ENCODE measurements at regions not wholly inside any gene's neighbourhood (a gene's known extent, or its start where the extent isn't known, plus 50 kb on each side); places are given as distances from the start of the nearest gene placed in this dataset.

DNA sequence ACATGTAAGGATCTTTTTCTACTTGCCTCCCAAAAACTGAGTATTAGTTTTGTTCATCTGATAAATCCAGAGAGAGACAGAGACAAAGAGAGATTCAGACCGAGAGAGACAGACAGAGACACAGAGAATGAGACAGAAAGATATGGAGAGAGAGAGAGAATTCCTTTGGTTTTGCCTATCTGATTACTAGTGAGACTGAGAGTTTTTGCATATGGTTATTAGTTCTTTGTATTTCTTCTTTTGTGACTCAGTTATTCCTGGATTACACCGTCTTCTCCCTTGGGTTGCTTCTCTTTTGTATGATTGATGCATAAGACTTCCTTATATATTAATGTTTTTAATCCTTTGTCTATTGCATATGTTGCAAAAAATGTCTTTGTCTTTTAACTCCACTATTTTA is 91.2 kb upstream of the SPATA31C2 start:
- DNase-seq (ENCODE audit: low spot score), result no peak

DNA sequence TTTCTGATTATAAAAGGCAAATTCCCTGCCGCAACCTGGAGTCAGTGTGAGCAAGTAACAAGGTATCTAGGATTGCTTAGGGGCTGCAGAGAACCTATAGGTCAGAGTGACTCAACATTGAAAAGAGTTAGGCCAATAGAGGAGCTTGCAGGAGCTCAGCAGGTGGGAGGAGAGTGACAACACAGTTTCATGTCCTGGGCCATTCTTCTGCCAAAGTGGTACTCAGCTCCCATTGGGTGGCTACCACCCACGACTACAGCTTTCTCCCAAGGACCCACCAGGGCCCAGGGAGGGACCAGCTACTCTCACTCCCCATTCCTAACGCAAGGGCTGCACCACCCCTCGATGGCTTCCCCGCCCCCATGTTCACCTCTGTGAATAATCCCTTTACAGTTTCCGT is 86.7 kb upstream of the SPATA31C2 start:
- DNase-seq (ENCODE audit: low spot score), result no peak

DNA sequence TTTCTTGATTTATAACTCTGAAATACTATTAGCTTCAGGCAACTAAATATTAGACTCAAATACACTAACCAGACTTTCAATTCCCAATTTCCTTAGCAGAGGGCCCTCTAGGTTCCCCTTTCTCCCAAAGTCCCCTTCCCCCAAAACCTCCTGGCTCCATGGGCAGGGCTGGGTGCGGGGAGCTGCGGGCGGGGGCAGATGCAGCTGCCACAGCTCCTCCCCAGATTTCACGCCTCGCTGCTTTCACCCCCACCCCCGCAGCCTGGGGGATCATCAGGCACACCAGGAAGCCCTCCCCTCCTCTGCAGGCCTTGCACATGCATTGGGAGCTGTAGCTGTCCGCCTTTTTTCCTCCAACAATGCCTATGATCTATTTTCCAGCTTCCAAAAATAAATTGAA is 82.8 kb upstream of the SPATA31C2 start:
- DNase-seq (ENCODE audit: low spot score), result no peak

DNA sequence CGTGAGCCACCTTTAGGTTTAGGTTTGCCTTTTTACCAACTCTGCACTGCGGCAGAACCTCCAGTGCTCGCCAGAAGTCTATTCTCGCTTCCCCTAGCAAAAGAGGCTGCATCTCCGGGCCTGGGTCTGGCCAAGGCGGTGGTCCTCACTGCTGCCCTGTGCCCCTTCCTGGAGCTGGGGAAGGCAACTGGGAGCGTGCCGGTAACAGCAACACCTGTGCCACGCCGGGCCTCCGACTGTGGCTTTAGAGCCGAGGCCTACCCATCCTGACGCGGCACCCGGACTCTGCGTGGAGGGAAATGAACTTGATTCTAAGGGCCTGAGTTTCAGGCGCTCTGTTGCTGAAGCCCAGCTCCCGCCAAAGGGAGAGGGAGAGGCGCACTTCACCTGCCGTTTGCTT is 82.4 kb upstream of the SPATA31C2 start:
- no peak for DNase-seq (ENCODE audit: low spot score)

DNA sequence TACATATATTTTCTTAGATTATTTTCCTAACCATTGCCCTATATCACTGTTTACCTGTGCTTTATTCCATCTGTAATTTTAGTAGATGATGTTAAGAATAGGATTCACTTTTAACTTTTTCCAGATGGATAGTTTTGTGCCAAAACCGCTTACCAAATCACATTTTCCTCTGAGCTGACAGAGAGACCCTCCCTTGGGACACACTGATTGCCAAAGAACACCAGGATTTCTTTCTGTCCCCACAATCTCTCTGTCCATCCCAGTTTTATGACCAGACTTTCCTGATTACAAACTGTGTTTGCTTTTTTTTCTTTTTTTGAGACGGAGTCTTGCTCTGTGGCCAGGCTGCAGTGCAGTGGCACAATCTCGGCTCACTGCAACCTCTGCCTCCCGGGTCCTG is 81.3 kb upstream of the SPATA31C2 start:
- no peak for DNase-seq (ENCODE audit: low spot score)

DNA sequence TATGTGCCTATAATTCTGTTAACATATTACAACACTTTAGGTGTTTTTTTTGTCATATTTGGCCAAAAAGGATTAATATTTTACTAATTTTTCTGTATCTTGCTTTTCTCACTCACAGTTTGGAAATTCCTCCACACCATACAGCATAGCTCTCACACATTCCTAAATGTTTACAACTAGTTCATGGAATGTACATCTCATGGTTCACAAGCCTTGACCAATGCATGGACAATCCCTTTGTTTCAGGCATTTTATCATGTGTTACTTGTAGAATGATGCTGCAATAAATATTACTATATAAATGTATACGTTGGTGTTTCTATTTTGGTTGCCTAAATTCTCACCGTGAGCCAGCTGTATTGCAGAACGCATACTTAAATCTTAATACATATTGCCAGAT is 80.5 kb upstream of the SPATA31C2 start:
- no peak for DNase-seq (ENCODE audit: low spot score)

DNA sequence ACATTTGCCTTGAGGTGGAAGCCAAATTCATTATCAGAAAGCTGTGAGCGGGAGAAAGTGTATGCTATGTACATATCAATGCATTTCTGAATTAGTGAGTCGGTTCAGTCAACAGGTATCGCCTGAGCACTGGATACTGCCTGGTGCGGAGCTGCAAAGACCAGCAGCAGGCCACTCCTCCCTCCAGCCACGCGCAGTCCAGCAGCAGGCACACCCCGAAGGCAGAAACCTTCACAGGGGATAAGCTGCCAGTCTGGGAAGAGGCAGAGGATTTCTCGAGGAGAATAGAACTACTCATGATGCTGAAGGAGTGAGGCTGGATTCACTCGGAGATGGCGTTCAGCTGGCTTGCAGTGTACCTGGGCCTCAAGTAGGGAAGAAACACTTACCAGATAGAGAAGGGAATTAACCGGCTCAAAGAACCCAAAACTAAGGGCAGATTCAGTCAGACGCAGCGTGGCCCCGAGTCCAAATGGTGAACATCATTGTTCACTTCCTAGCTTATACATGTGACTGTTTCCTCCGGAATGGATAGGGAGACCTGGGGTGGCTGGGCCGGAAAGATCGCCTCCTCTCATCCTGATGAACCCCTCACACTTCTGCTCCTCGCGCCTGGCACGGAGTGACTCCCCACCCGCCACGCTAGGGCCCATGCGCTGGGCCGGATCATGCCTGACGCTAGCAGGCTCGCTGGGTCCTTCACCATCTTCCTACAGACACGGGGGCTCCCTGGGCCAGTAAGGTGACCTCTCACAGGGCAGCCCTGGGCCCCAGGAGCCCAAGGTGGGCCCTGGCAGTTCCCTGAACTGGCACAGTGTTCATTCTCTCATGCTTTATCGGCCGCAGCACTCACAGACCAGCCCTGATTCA is 78.1 kb upstream of the SPATA31C2 start:
- DNase-seq (ENCODE audit: low spot score), result no peak

DNA sequence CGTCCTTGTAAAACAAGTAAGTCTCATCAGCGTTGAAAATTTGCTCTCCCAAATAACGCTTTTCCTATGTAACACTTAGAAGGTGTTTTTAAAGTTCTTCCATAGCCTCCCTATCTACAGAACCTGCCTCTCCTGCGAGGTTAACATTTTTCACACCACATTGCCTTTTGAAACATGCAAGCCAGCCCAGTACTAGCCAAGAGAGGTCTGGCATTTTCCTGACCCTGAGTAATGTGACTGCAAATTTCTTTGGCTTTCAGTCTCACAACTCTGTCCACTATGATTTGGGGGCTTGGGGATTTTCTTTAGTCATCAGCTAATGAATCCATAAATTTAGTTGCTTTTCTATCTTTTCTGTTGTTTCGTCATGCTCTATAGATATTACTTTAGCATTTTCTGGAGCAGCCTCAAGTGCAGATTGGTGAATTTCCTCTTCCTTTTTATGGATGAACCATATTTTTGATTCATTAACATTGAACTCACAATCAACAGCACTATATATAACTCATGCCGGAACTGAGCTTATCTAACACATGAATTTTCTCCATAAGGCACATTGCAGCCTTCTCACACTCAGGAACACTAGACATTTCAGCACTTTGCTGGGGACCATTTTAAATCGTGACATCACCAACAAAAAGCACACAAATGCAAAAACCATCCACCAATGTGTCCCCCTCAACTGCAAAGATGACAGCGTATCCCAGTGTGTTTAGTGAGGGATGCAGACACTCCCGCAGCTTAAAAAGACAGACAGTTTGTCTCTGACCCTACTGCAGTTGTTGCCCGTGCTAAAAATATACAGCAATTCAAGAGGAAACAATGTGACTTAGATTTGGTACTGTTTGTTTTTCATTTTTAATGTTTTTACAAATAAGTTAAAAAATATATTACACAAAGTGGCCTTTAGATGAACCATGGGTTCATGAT is 77.2 kb upstream of the SPATA31C2 start:
- no peak for DNase-seq (ENCODE audit: low spot score)

DNA sequence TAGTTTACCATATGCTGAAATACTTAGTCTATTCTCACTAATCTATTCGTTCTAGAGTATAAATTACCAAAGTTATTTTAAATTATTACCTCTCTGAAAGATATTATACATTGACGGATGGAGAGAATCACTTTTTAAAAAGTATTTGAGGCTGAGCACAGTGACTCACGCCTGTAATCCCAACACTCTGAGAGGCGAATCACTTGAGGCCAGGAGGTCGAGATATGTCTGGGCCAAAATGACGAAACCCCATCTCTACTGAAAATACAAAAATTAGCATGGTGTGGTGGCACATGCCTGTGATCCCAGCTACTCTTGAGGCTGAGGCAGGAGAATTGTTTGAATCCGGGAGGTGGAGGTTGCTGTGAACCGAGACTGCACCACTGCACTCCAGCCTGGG is 64.0 kb upstream of the SPATA31C2 start:
- DNase-seq (ENCODE audit: low spot score), result no peak

DNA sequence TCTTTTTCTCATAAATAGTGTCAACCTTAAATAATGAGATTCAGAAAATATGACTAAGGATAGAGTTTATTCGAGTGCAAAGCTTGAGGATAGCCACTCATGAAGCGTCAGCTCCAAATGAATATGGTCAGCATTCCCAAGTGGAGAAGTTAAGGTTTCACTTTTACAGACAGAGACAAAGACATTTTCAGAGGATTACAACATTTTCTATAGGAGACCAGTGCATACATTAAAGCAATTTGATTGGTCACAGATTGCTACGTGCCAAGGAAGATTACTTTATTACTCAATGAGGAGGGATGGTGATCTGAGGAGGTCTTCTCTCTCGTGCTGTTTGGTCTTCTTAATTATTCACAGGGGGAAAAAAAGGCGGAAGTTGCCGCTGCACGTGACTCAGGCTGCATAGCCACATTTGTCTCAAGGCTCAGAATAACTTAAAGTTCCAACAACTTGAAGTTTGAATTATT is 60.1 kb upstream of the SPATA31C2 start:
- DNase-seq (ENCODE audit: low spot score), result no peak

DNA sequence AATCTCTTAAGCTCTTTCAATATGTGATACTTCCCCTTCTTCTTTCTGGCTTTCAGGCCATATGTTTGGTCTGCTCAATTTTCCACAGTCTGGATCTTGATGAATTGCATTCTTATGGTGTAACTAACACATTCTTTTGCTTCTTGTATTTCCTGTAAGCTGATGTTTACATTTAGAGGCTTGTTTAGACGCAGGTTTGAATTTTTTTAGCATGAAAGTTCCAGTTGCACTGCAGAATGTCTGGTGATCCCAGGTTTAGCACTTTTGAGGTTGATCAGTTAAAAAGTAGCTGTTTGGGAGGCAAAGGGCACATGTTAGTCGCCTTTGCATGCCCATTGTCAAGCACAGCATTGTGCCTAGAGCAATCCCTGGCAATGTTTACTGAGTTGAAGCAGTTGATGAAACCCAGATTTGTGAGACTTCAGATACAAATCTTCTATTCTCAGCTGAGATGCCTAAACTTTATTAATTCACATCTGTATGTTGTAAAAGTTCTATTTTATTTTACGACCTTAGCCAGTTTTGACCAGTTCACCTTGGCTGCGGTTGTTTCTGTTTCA is 59.6 kb upstream of the SPATA31C2 start:
- DNase-seq (ENCODE audit: low spot score), result no peak

DNA sequence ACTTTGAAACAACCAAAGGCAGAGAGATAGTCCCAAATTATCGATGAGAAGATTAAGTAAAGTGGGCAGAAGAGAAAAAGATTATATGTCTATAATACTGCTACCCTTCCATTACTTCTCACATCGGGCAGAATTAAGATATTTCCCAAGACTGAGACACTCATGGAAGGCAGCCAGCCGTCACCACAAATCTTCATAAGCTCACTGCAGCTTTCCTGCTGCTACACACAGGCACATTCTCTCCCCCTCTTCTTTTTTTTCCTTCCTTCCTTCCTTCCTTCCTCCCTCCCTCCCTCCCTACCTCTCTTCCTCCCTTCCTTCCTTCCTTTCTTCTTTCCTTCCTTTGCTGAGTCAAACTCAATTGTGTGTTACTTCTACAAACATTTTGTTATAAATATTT is 58.7 kb upstream of the SPATA31C2 start:
- DNase-seq (ENCODE audit: low spot score), result no peak

DNA sequence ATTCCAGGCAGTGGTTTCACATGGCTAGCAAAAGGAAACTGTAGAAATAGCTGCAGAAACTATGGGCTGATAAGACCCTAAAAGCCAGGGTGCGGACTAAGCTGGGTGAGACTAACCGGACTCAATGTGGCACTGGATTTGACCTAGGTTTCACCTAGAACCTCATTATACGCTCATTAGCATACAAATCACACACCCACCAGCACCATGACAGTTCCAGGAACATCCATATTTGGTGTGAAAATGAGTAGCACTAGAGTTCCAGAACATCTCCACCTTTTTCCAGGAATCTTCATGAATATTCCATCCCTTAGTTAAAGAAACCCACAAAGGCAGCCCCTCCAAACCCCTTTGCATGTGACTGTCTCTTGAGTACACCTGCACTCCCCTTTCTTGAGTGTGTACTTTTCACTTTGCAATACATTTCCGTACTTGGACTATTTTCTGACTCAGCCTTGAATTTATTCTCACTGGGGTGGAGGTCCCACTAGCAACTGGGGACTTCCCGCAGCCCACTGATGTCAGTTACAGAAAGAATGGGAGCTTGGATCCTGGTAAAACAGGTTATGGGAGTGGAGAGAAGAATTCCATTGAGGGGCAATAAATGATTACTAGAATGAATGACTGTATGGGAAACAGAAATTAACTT is 58.0 kb upstream of the SPATA31C2 start:
- DNase-seq (ENCODE audit: low spot score), result no peak

DNA sequence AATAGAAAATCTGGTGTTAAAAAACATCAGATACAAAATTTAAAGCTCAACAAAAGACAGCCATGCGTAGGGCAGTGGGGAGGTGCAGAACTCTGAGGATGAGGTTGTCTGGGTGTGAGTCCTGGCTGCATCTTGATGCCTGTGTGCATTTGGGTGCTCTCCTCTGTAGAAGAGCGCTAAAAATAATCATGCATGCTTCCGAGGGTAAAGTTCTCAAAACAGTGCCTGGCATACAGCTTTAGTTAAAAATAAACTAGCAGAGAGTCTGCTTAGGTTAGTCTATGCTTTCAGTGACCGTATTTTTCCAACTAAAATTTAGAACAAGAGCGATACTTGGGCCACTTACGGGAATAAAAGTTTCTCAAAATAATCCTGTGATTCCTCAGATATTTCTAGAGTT is 55.5 kb upstream of the SPATA31C2 start:
- no peak for DNase-seq (ENCODE audit: low spot score)

DNA sequence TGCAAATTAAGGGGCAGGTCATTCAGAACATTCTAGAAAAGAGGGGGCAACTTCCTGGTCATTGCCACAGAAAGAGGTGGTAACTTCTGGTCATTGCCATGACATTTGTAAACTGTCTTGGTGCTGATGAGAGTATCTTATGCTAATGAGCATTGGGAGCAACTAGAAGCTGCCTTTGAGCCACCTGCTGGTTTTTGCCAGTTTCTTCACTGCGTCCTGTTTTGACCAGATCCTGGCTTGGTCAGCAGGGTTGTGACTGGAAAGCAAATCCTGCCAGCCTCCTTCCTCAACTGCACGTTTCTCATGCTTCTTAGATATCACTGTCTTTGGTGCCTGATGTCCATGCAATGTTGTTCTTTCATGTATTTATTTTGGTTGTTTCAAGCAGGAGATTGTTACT is 53.2 kb upstream of the SPATA31C2 start:
- DNase-seq (ENCODE audit: low spot score), result no peak

DNA sequence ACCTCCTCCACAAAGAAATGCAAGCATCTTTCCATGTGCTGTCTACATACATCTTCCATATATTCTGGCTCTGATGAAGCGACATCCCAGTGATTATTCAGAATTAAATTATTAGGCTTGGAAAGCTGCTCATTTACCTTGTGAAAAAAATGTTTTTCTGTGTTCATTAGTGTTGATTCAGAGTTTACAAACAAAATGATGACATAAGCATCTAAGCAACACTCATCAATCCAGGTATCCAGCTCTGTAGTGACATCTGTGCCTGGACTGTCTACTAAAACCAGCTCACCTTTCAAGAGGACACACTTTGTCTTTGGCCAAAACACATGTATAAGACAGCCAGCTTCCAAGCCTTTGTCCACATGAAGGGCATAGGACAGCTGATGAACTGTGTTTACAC is 51.1 kb upstream of the SPATA31C2 start:
- DNase-seq (ENCODE audit: low spot score), result no peak
